ENCODE measurements at regions not wholly inside any gene's neighbourhood (a gene's known extent, or its start where the extent isn't known, plus 50 kb on each side); places are given as distances from the start of the nearest gene placed in this dataset.

GRCh38 chr9:124101215-124101968 is 89.8 kb downstream of the LHX2 start:
- no peaks in the 10 kb centered on the region for H3K9me3 ChIP-seq
- no peak overlapping the region for H3K27ac ChIP-seq
- intact Hi-C loops (cut with DNase I) = no loop called here
- H3K4me1 ChIP-seq = no peaks in the 10 kb centered on the region
- DNase-seq (no peak), ATAC-seq (no peak)
- H3K4me3 ChIP-seq = no peak overlapping the region
- TF ChIP-seq, protein P1, sequence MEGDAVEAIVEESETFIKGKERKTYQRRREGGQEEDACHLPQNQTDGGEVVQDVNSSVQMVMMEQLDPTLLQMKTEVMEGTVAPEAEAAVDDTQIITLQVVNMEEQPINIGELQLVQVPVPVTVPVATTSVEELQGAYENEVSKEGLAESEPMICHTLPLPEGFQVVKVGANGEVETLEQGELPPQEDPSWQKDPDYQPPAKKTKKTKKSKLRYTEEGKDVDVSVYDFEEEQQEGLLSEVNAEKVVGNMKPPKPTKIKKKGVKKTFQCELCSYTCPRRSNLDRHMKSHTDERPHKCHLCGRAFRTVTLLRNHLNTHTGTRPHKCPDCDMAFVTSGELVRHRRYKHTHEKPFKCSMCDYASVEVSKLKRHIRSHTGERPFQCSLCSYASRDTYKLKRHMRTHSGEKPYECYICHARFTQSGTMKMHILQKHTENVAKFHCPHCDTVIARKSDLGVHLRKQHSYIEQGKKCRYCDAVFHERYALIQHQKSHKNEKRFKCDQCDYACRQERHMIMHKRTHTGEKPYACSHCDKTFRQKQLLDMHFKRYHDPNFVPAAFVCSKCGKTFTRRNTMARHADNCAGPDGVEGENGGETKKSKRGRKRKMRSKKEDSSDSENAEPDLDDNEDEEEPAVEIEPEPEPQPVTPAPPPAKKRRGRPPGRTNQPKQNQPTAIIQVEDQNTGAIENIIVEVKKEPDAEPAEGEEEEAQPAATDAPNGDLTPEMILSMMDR (IDR thresholded peaks at IDR 0.05) = no peak
- peaks cover 11% of the 10 kb centered on the region for H3K27me3 ChIP-seq (ENCODE audit: low read depth)
- H3K36me3 ChIP-seq = no peaks in the 10 kb centered on the region

GRCh38 chr9:124101969-124102345 is 90.4 kb downstream of the LHX2 start:
- intact Hi-C loops (cut with DNase I) = no loop called here
- Histone ChIP-seq H3K9me3 (no peaks in the 10 kb centered on the region), H3K36me3 (no peaks in the 10 kb centered on the region), H3K4me3 (no peak overlapping the region), H3K27ac (no peak overlapping the region), H3K4me1 (no peaks in the 10 kb centered on the region), H3K27me3 (ENCODE audit: low read depth) (peaks cover 11% of the 10 kb centered on the region)
- ATAC-seq (no peak), DNase-seq (no peak)
- TF ChIP-seq, protein P1 (IDR thresholded peaks at IDR 0.05) = no peak

DNA sequence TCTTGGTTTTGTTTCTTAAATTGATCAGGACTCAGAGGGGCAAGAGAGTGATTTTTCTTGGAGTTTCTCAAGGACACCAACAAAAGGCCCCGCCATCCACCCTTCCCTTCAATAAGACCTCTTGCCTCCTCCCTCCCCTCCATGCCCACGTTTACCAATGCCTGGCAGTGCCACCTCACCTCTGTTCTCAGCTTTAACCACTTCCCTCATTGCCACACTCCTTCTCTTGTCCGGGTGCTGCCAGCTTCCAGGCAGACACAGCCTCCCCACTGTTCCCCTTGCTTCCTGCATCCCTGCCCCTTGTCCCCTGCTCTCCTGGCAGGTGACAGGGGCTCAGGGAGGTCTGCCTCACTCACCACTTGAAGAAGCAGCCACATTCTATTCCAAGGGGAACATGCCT is 90.8 kb downstream of the LHX2 start:
- DNase-seq = no peak
- intact Hi-C loops (cut with DNase I) = no loop called here
- TF ChIP-seq, protein P1 (IDR thresholded peaks at IDR 0.05) = no peak

DNA sequence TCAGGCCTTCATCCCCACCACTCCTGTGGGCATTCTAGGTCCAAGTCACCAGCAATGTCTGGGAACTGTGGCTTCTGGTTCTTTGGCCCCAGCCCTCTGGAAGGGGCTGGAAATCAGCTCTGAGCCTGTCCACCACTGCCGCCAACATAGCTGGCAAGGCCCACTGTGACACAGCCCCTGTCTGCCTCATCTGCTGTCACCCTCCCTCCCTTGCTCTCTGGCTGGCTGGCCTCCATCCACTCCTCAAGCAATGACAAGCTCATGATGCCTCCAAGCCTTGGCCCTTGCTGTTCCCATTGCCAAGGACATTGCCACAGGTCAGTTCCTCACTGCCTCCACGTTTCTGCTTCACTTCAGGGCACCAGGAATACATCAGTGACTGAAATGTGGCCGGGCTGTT is 93.7 kb downstream of the LHX2 start:
- H3K4me3 ChIP-seq = no peak overlapping the region
- H3K36me3 ChIP-seq = no peaks in the 10 kb centered on the region
- TF ChIP-seq, protein P1 (IDR thresholded peaks at IDR 0.05) = no peak
- no peak for ATAC-seq
- H3K27ac ChIP-seq = no peak overlapping the region
- DNase-seq = no peak
- peaks cover 15% of the 10 kb centered on the region for H3K27me3 ChIP-seq (ENCODE audit: low read depth)
- H3K4me1 ChIP-seq = no peaks in the 10 kb centered on the region
- no peaks in the 10 kb centered on the region for H3K9me3 ChIP-seq
- intact Hi-C loops (cut with DNase I) = no loop called here

More for the DNA sequence above, 90.8 kb downstream of the LHX2 start:
- H3K36me3 ChIP-seq = no peaks in the 10 kb centered on the region
- H3K27ac ChIP-seq = no peak overlapping the region
- no peaks in the 10 kb centered on the region for H3K4me1 ChIP-seq
- H3K27me3 ChIP-seq (ENCODE audit: low read depth) = peaks cover 11% of the 10 kb centered on the region
- H3K4me3 ChIP-seq = no peak overlapping the region
- no peak for ATAC-seq
- H3K9me3 ChIP-seq = no peaks in the 10 kb centered on the region

DNA sequence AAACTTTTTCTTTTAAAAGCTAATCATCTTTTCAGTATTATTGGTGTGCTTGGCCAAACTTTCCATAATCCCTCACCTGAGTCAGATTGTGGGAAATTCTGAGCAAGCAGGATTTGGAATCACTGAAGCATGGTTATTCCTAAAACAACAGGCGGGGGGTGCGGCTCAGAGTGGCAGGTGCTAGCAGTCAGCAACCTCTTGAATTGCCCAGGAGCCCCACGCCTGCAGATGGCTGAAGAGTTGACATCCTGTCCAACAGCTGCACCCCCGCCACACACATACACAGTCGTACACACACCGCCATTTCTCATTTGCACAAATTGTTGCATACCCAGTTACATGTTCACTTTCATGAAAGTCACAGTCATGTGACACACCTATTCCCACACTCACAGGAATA is 96.6 kb downstream of the LHX2 start:
- Histone ChIP-seq H3K4me3 (no peak overlapping the region), H3K27me3 (ENCODE audit: low read depth) (peaks cover 10% of the 10 kb centered on the region), H3K9me3 (no peaks in the 10 kb centered on the region), H3K36me3 (no peaks in the 10 kb centered on the region), H3K4me1 (no peaks in the 10 kb centered on the region), H3K27ac (no peak overlapping the region)
- intact Hi-C loops (cut with DNase I) = no loop called here
- TF ChIP-seq, protein P1 (IDR thresholded peaks at IDR 0.05) = no peak
- ATAC-seq (no peak), DNase-seq (no peak)

Measured in lower lobe of right lung (tissue), 2 donors.